Endothelial cell of umbilical vein (primary cell): ENCODE measurements at regions not wholly inside any gene's neighbourhood (a gene's known extent, or its start where the extent isn't known, plus 50 kb on each side); places are given as distances from the start of the nearest gene placed in this dataset.

Source experiments
- CTCF ChIP-seq, 2 donors: IDR thresholded peaks; 1 replicate in 1 of 2; 2 replicates in 1 of 2; pipeline ENCODE4 v1.5.1; 2011; ENCODE audit warnings: low read length in 2 of 2, mild to moderate bottlenecking in 2 of 2, moderate library complexity in 2 of 2, control low read depth in 1 of 2, inconsistent platforms in 1 of 2, low read depth in 1 of 2; ENCODE audit not compliant: insufficient read depth in 1 of 2; ENCODE audit errors: extremely low read depth in 1 of 2
- EZH2 ChIP-seq: IDR thresholded peaks from 2 replicates; pipeline ENCODE4 v1.6.1; 2012; ENCODE audit warnings: borderline replicate concordance, low read depth, mild to moderate bottlenecking, moderate library complexity, low read length, inconsistent platforms; ENCODE audit not compliant: severe bottlenecking
- GATA2 ChIP-seq: IDR thresholded peaks from 2 replicates; pipeline ENCODE4 v1.7.0; 2011; ENCODE audit warnings: low read depth, mild to moderate bottlenecking, moderate library complexity, mixed read lengths, low read length; ENCODE audit not compliant: insufficient read length, insufficient read depth
- JUN ChIP-seq: IDR thresholded peaks from 2 replicates; pipeline ENCODE4 v1.6.1; 2011; ENCODE audit warnings: borderline replicate concordance, low read depth; ENCODE audit not compliant: insufficient read length, insufficient read depth
- MAX ChIP-seq: IDR thresholded peaks from 2 replicates; pipeline ENCODE4 v1.6.1; 2011; ENCODE audit not compliant: insufficient read depth, insufficient read length
- MYC ChIP-seq: IDR thresholded peaks from one replicate; pipeline ENCODE4 v1.6.1; 2011; ENCODE audit warnings: mild to moderate bottlenecking, low read depth, low read length
- POLR2A ChIP-seq: IDR thresholded peaks from 2 replicates; pipeline ENCODE4 v1.6.1; 2012; ENCODE audit warnings: low read depth, mild to moderate bottlenecking, control low read depth, low read length
- POLR2AphosphoS5 ChIP-seq: IDR thresholded peaks from 2 replicates; pipeline ENCODE4 v1.6.1; 2012; ENCODE audit warnings: low read depth, mild to moderate bottlenecking, control low read depth, low read length, moderate library complexity; ENCODE audit not compliant: insufficient read depth

GRCh38 chr14:62031504-62031903, 269.3 kb downstream of the SNAPC1 start:
- TF ChIP-seq CTCF (IDR thresholded peaks at IDR 0.05; ENCODE audit: extremely low read depth in 1 of 2, insufficient read depth in 1 of 2, low read depth in 1 of 2, low read length in 2 of 2) = no peak
- TF ChIP-seq POLR2AphosphoS5 = no peak
- no peak for TF ChIP-seq POLR2A
- no peak for TF ChIP-seq EZH2
- TF ChIP-seq MYC = no peak
- TF ChIP-seq MAX = no peak
- no peak for TF ChIP-seq JUN
- TF ChIP-seq GATA2 = no peak
